ENCODE measurements at regions not wholly inside any gene's neighbourhood (a gene's known extent, or its start where the extent isn't known, plus 50 kb on each side); places are given as distances from the start of the nearest gene placed in this dataset.

- Mint-ChIP-seq H3K4me1 (no peaks in the 10 kb centered on the region), H3K4me3 (no peak overlapping the region), H3K27ac (no peak overlapping the region), H3K36me3 (ENCODE audit: low read depth) (no peaks in the 10 kb centered on the region), H3K9me3 (ENCODE audit: low read depth) (peaks cover 8% of the 10 kb centered on the region), H3K27me3 (no peaks in the 10 kb centered on the region)
- ATAC-seq (no peak), DNase-seq (no peak)
- CTCF ChIA-PET, result interaction anchor here (1.0 kb wide), 1 partner anchor 9 kb away, joined by 4 read pairs; no protein-coding TSS in a partner anchor
- POLR2A ChIA-PET, result no interaction called here
- intact Hi-C loops (cut with DNase I, micrococcal nuclease), result no loop called here
Observed at GRCh38 chr18:29661924-29662323, 1380.6 kb downstream of the DSC3 start.

GRCh38 chr18:29660777-29661176, 1381.8 kb downstream of the DSC3 start:
- DNase-seq (no peak), ATAC-seq (no peak)
- no peaks in the 10 kb centered on the region for H3K4me1 Mint-ChIP-seq
- intact Hi-C loops (cut with DNase I, micrococcal nuclease), result no loop called here
- ChIA-PET CTCF (no interaction called here), POLR2A (no interaction called here)
- no peaks in the 10 kb centered on the region for H3K27me3 Mint-ChIP-seq
- no peak overlapping the region for H3K4me3 Mint-ChIP-seq
- H3K27ac Mint-ChIP-seq, result no peak overlapping the region
- peaks cover 10% of the 10 kb centered on the region for H3K9me3 Mint-ChIP-seq (ENCODE audit: low read depth)
- H3K36me3 Mint-ChIP-seq (ENCODE audit: low read depth), result no peaks in the 10 kb centered on the region

- H3K4me3 Mint-ChIP-seq, result no peak overlapping the region
- ChIA-PET CTCF (no interaction called here), POLR2A (no interaction called here)
- H3K27me3 Mint-ChIP-seq, result no peaks in the 10 kb centered on the region
- intact Hi-C loops (cut with DNase I, micrococcal nuclease), result no loop called here
- ATAC-seq (no peak), DNase-seq (no peak)
- no peaks in the 10 kb centered on the region for H3K36me3 Mint-ChIP-seq (ENCODE audit: low read depth)
- peaks cover 19% of the 10 kb centered on the region for H3K9me3 Mint-ChIP-seq (ENCODE audit: low read depth)
- H3K27ac Mint-ChIP-seq, result no peak overlapping the region
- no peaks in the 10 kb centered on the region for H3K4me1 Mint-ChIP-seq
Observed at GRCh38 chr18:29653671-29654215, 1388.8 kb downstream of the DSC3 start.

- H3K4me1 Mint-ChIP-seq, result no peaks in the 10 kb centered on the region
- intact Hi-C loops (cut with DNase I, micrococcal nuclease), result no loop called here
Observed at GRCh38 chr18:29652797-29653196, 1389.7 kb downstream of the DSC3 start.

GRCh38 chr18:29651122-29651680, 1391.3 kb downstream of the DSC3 start:
- peaks cover 16% of the 10 kb centered on the region for H3K9me3 Mint-ChIP-seq (ENCODE audit: low read depth)
- DNase-seq (no peak), ATAC-seq (no peak)
- ChIA-PET POLR2A (no interaction called here), CTCF (interaction anchor here (0.7 kb wide), 1 partner anchor 8 kb away, joined by 3 read pairs; no protein-coding TSS in a partner anchor)
- H3K27me3 Mint-ChIP-seq, result no peaks in the 10 kb centered on the region
- no peak overlapping the region for H3K27ac Mint-ChIP-seq
- no peak overlapping the region for H3K4me3 Mint-ChIP-seq
- intact Hi-C loops (cut with DNase I, micrococcal nuclease), result no loop called here
- no peaks in the 10 kb centered on the region for H3K4me1 Mint-ChIP-seq
- H3K36me3 Mint-ChIP-seq (ENCODE audit: low read depth), result no peaks in the 10 kb centered on the region

More at GRCh38 chr18:29652797-29653196, 1389.7 kb downstream of the DSC3 start:
- ATAC-seq (no peak), DNase-seq (no peak)
- no peaks in the 10 kb centered on the region for H3K36me3 Mint-ChIP-seq (ENCODE audit: low read depth)
- POLR2A ChIA-PET, result no interaction called here
- no peak overlapping the region for H3K4me3 Mint-ChIP-seq
- no peaks in the 10 kb centered on the region for H3K27me3 Mint-ChIP-seq
- CTCF ChIA-PET, result no interaction called here
- H3K27ac Mint-ChIP-seq, result no peak overlapping the region
- H3K9me3 Mint-ChIP-seq (ENCODE audit: low read depth), result peaks cover 16% of the 10 kb centered on the region

- CTCF ChIA-PET, result interaction anchor here (0.8 kb wide), 1 partner anchor 311 kb away, joined by 3 read pairs; no protein-coding TSS in a partner anchor
- Mint-ChIP-seq H3K27ac (no peak overlapping the region), H3K9me3 (ENCODE audit: low read depth) (peaks cover 12% of the 10 kb centered on the region), H3K36me3 (ENCODE audit: low read depth) (no peaks in the 10 kb centered on the region), H3K27me3 (no peaks in the 10 kb centered on the region), H3K4me3 (no peak overlapping the region), H3K4me1 (no peaks in the 10 kb centered on the region)
- POLR2A ChIA-PET, result no interaction called here
- no peak for ATAC-seq
- intact Hi-C loops (cut with DNase I, micrococcal nuclease), result no loop called here
- DNase-seq, result no peak
Observed at GRCh38 chr18:29648891-29649290, 1393.7 kb downstream of the DSC3 start.

- peaks cover 12% of the 10 kb centered on the region for H3K9me3 Mint-ChIP-seq (ENCODE audit: low read depth)
- no peaks in the 10 kb centered on the region for H3K27me3 Mint-ChIP-seq
- intact Hi-C loops (cut with DNase I, micrococcal nuclease), result no loop called here
- ChIA-PET POLR2A (no interaction called here), CTCF (no interaction called here)
- H3K4me1 Mint-ChIP-seq, result no peaks in the 10 kb centered on the region
- no peak overlapping the region for H3K4me3 Mint-ChIP-seq
- no peaks in the 10 kb centered on the region for H3K36me3 Mint-ChIP-seq (ENCODE audit: low read depth)
- no peak overlapping the region for H3K27ac Mint-ChIP-seq
- DNase-seq, result no peak
- no peak for ATAC-seq
Observed at GRCh38 chr18:29647700-29648099, 1394.8 kb downstream of the DSC3 start.

GRCh38 chr18:29644276-29644675, 1398.3 kb downstream of the DSC3 start:
- Mint-ChIP-seq H3K4me1 (no peaks in the 10 kb centered on the region), H3K27ac (no peak overlapping the region), H3K36me3 (ENCODE audit: low read depth) (no peaks in the 10 kb centered on the region), H3K27me3 (no peaks in the 10 kb centered on the region), H3K9me3 (ENCODE audit: low read depth) (peaks cover 10% of the 10 kb centered on the region), H3K4me3 (no peak overlapping the region)
- intact Hi-C loops (cut with DNase I, micrococcal nuclease), result no loop called here
- ChIA-PET POLR2A (no interaction called here), CTCF (no interaction called here)
- DNase-seq (no peak), ATAC-seq (no peak)

- CTCF ChIA-PET, result no interaction called here
Observed at GRCh38 chr18:29629493-29630036, 1413.0 kb downstream of the DSC3 start.

GRCh38 chr18:29626094-29626493, 1416.4 kb downstream of the DSC3 start:
- CTCF ChIA-PET, result no interaction called here
- no peak overlapping the region for H3K4me3 Mint-ChIP-seq
- no peaks in the 10 kb centered on the region for H3K4me1 Mint-ChIP-seq
- intact Hi-C loops (cut with DNase I, micrococcal nuclease), result no loop called here
- H3K36me3 Mint-ChIP-seq (ENCODE audit: low read depth), result no peaks in the 10 kb centered on the region
- POLR2A ChIA-PET, result no interaction called here
- H3K27me3 Mint-ChIP-seq, result no peaks in the 10 kb centered on the region
- DNase-seq, result no peak
- H3K9me3 Mint-ChIP-seq (ENCODE audit: low read depth), result peaks cover 4% of the 10 kb centered on the region
- no peak overlapping the region for H3K27ac Mint-ChIP-seq
- no peak for ATAC-seq

More at GRCh38 chr18:29629493-29630036, 1413.0 kb downstream of the DSC3 start:
- intact Hi-C loops (cut with DNase I, micrococcal nuclease), result no loop called here
- POLR2A ChIA-PET, result no interaction called here
- no peak overlapping the region for H3K4me3 Mint-ChIP-seq
- no peaks in the 10 kb centered on the region for H3K36me3 Mint-ChIP-seq (ENCODE audit: low read depth)
- DNase-seq (no peak), ATAC-seq (no peak)
- H3K4me1 Mint-ChIP-seq, result no peaks in the 10 kb centered on the region
- no peak overlapping the region for H3K27ac Mint-ChIP-seq
- no peaks in the 10 kb centered on the region for H3K27me3 Mint-ChIP-seq
- H3K9me3 Mint-ChIP-seq (ENCODE audit: low read depth), result peaks cover 4% of the 10 kb centered on the region

- DNase-seq (no peak), ATAC-seq (no peak)
- Mint-ChIP-seq H3K9me3 (ENCODE audit: low read depth) (peaks cover 11% of the 10 kb centered on the region), H3K4me3 (no peak overlapping the region), H3K36me3 (ENCODE audit: low read depth) (no peaks in the 10 kb centered on the region), H3K4me1 (no peaks in the 10 kb centered on the region), H3K27ac (no peak overlapping the region), H3K27me3 (no peaks in the 10 kb centered on the region)
- CTCF ChIA-PET, result no interaction called here
- intact Hi-C loops (cut with DNase I, micrococcal nuclease), result no loop called here
- POLR2A ChIA-PET, result no interaction called here
Observed at GRCh38 chr18:29616867-29617266, 1425.7 kb downstream of the DSC3 start.

- ATAC-seq, result no peak
- Mint-ChIP-seq H3K27me3 (no peaks in the 10 kb centered on the region), H3K9me3 (ENCODE audit: low read depth) (peaks cover 27% of the 10 kb centered on the region), H3K4me1 (no peaks in the 10 kb centered on the region), H3K4me3 (no peak overlapping the region), H3K27ac (no peak overlapping the region), H3K36me3 (ENCODE audit: low read depth) (no peaks in the 10 kb centered on the region)
- no peak for DNase-seq
- intact Hi-C loops (cut with DNase I, micrococcal nuclease), result no loop called here
- ChIA-PET CTCF (no interaction called here), POLR2A (no interaction called here)
Observed at GRCh38 chr18:29608982-29609381, 1432.1 kb upstream of the CDH2 start.
